HCT116 (cell line): ENCODE measurements at regions not wholly inside any gene's neighbourhood (a gene's known extent, or its start where the extent isn't known, plus 50 kb on each side); places are given as distances from the start of the nearest gene placed in this dataset.

Experiments used
- ATAC-seq: fragments of 200-7000 bp; cut with Tn5 transposase; 2 replicates; pipeline ENCODE4 v1.9.1; 2020; ENCODE audit warnings: mild to moderate bottlenecking, moderate library complexity
- BruUV-seq: library from RNA; stranded (reverse); fragments of 400-500 nt; replicated peaks from 2 replicates; lab custom pipeline; 2021; lab: Mats Ljungman, UMichigan
- CTCF ChIA-PET: fragments of 300-600 bp; sonication (Branson Sonifier 250); formaldehyde crosslinking; loops from one replicate; lab custom pipeline; 2021; ENCODE audit warnings: antibody characterized with exemption; lab: Charles Lee
- POLR2A ChIA-PET: fragments of 300-600, 350-600 bp; sonication (Branson Sonifier 250); formaldehyde crosslinking; loops from one replicate; lab custom pipeline; 2021; ENCODE audit warnings: antibody characterized with exemption; lab: Charles Lee
- RAD21 ChIA-PET, 2 experiments: fragments of 300-600 bp; sonication (Branson Sonifier 250); formaldehyde crosslinking; loops; one replicate each; lab custom pipeline; 2023; ENCODE audit warnings: low total read pairs in 2 of 2; ENCODE audit not compliant: uncharacterized antibody in 2 of 2, unreplicated experiment in 2 of 2, low non-redundant PET in 1 of 2; lab: Charles Lee
- DNase-seq: peaks from one replicate; pipeline ENCODE4 v3.0.0-alpha.2; 2010; ENCODE audit warnings: low read depth, low spot score
- H2AFZ ChIP-seq: fragments of 200-600 bp; shearing (Covaris generic), sonication (generic); 2 replicates; pipeline ENCODE4 v1.6.1; 2017; ENCODE audit warnings: low read depth, mixed run types, mixed read lengths, antibody characterized with exemption, low read length; ENCODE audit not compliant: poor library complexity, severe bottlenecking
- H3K27ac ChIP-seq: 2 replicates; pipeline ENCODE4 v1.5.1; 2012; ENCODE audit warnings: low read depth, low read length
- H3K27me3 ChIP-seq: fragments of 200-600 bp; sonication (generic); 2 replicates; pipeline ENCODE4 v1.6.1; 2016; ENCODE audit warnings: mixed run types, low read length, mixed read lengths; ENCODE audit not compliant: insufficient read depth
- H3K36me3 ChIP-seq, 2 experiments: fragments of 200-500 bp in 1 of 2; fragments of 200-600 bp in 1 of 2; sonication (Bioruptor generic) in 1 of 2; sonication (generic) in 1 of 2; 2 replicates each; pipeline versions ENCODE4 v1.5.1 to v1.6.1; 2014 to 2016; ENCODE audit warnings: low read length in 2 of 2, inconsistent platforms in 1 of 2, mixed read lengths in 1 of 2, mixed run types in 1 of 2; ENCODE audit not compliant: insufficient read depth in 2 of 2, control insufficient read depth in 1 of 2
- H3K4me1 ChIP-seq, 2 experiments: fragments of 200-600 bp in 1 of 2; sonication (generic) in 1 of 2; 2 replicates each; pipeline versions ENCODE4 v1.5.1 to v1.6.1; 2012 to 2017; ENCODE audit warnings: low read length in 2 of 2, inconsistent platforms in 1 of 2, mild to moderate bottlenecking in 1 of 2, mixed read lengths in 1 of 2, mixed run types in 1 of 2, moderate library complexity in 1 of 2; ENCODE audit not compliant: insufficient read depth in 2 of 2, control insufficient read depth in 1 of 2
- H3K4me2 ChIP-seq: fragments of 200-600 bp; sonication (generic); 2 replicates; pipeline ENCODE4 v1.6.1; 2017; ENCODE audit warnings: mixed run types, low read length, mixed read lengths
- H3K4me3 ChIP-seq, 2 experiments: fragments of 200-600 bp in 1 of 2; sonication (generic) in 1 of 2; replicated peaks in 1 of 2; 2 replicates each; pipeline ENCODE4 v1.5.1; 2011 to 2016; ENCODE audit warnings: low read length in 2 of 2, control low read depth in 1 of 2, low read depth in 1 of 2, mild to moderate bottlenecking in 1 of 2, mixed read lengths in 1 of 2, mixed run types in 1 of 2
- H3K79me2 ChIP-seq: fragments of 200-600 bp; sonication (generic); 2 replicates; pipeline ENCODE4 v1.6.1; 2017; ENCODE audit warnings: mild to moderate bottlenecking, mixed run types, low read length, moderate library complexity, mixed read lengths; ENCODE audit not compliant: insufficient read depth
- H3K9ac ChIP-seq: fragments of 200-600 bp; sonication (generic); 2 replicates; pipeline ENCODE4 v1.6.1; 2016; ENCODE audit warnings: low read length, mixed read lengths
- H3K9me2 ChIP-seq: fragments of 200-600 bp; sonication (generic), shearing (Covaris generic); 2 replicates; pipeline ENCODE4 v1.6.1; 2017; ENCODE audit warnings: mixed run types, mild to moderate bottlenecking, moderate library complexity; ENCODE audit not compliant: insufficient read depth
- H3K9me3 ChIP-seq, 2 experiments: fragments of 200-500 bp in 1 of 2; fragments of 200-600 bp in 1 of 2; sonication (Bioruptor generic) in 1 of 2; sonication (generic) in 1 of 2; 2 replicates each; pipeline ENCODE4 v1.6.1; 2014 to 2017; ENCODE audit warnings: low read length in 2 of 2, mixed read lengths in 2 of 2, inconsistent platforms in 1 of 2, low read depth in 1 of 2, mild to moderate bottlenecking in 1 of 2, mixed run types in 1 of 2, moderate library complexity in 1 of 2; ENCODE audit not compliant: control insufficient read depth in 1 of 2, insufficient read depth in 1 of 2
- H4K20me1 ChIP-seq: fragments of 200-600 bp; sonication (generic), shearing (Covaris generic); 2 replicates; pipeline ENCODE4 v1.6.1; 2017; ENCODE audit warnings: mixed run types, mild to moderate bottlenecking, moderate library complexity; ENCODE audit not compliant: insufficient read depth
- CBX3 ChIP-seq: IDR thresholded peaks from 2 replicates; pipeline ENCODE4 v1.6.1; 2012; ENCODE audit warnings: low read depth
- EGR1 ChIP-seq: IDR thresholded peaks from 2 replicates; pipeline ENCODE4 v1.6.1; 2012; ENCODE audit warnings: low read depth
- EZH2 ChIP-seq: fragments of 200-600 bp; sonication (generic); IDR thresholded peaks from 2 replicates; pipeline ENCODE4 v1.6.1; 2017; ENCODE audit warnings: antibody characterized with exemption, mixed run types
- EZH2phosphoT487 ChIP-seq: fragments of 200-600 bp; IDR thresholded peaks from 2 replicates; pipeline ENCODE4 v1.6.1; 2018; ENCODE audit warnings: antibody characterized with exemption, borderline replicate concordance
- FOSL1 ChIP-seq: IDR thresholded peaks from 2 replicates; pipeline ENCODE4 v1.6.1; 2012; ENCODE audit warnings: low read depth
- JUND ChIP-seq: IDR thresholded peaks from 2 replicates; pipeline ENCODE4 v1.6.1; 2012
- POLR2A ChIP-seq: IDR thresholded peaks from 2 replicates; pipeline ENCODE4 v1.7.0; 2011; ENCODE audit warnings: borderline replicate concordance; ENCODE audit not compliant: insufficient read depth, insufficient read length; ENCODE audit errors: extremely low read depth
- POLR2AphosphoS5 ChIP-seq: IDR thresholded peaks from 2 replicates; pipeline ENCODE4 v1.6.1; 2011; ENCODE audit warnings: mild to moderate bottlenecking, low read depth, low read length, moderate library complexity
- RAD21 ChIP-seq: IDR thresholded peaks from 2 replicates; pipeline ENCODE4 v1.6.1; 2012; ENCODE audit warnings: low read depth, mild to moderate bottlenecking
- SP1 ChIP-seq: IDR thresholded peaks from 2 replicates; pipeline ENCODE4 v1.6.1; 2012; ENCODE audit warnings: low read depth
- SRF ChIP-seq: IDR thresholded peaks from 2 replicates; pipeline ENCODE4 v1.6.1; 2012; ENCODE audit warnings: low read depth
- TCF7L2 ChIP-seq: IDR thresholded peaks from 2 replicates; pipeline ENCODE4 v1.7.0; 2011; ENCODE audit warnings: borderline replicate concordance, inconsistent platforms; ENCODE audit not compliant: insufficient read depth, insufficient read length; ENCODE audit errors: extremely low read depth
- ZFX ChIP-seq: fragments of 450-650 bp; IDR thresholded peaks from 2 replicates; pipeline ENCODE4 v1.6.1; 2017
- ZNF274 ChIP-seq: fragments of 200-500 bp; sonication (Bioruptor generic); IDR thresholded peaks from 2 replicates; pipeline ENCODE4 v1.6.1; 2014; ENCODE audit warnings: mild to moderate bottlenecking, low read depth, low read length, inconsistent platforms
- intact Hi-C: fragments of 100-400 bp; cut with micrococcal nuclease; formaldehyde crosslinking; loops from 2 replicates; pipeline ENCODE4 v1.10.0; 2022
- TF ChIP-seq, protein P1 (sequence below): IDR thresholded peaks from 2 replicates; pipeline ENCODE4 v1.6.1; 2012
- TF ChIP-seq, protein P2 (sequence below): IDR thresholded peaks from 2 replicates; pipeline ENCODE4 v1.6.1; 2011; ENCODE audit warnings: mild to moderate bottlenecking, low read length, moderate library complexity; ENCODE audit not compliant: insufficient replicate concordance; ENCODE audit errors: extremely low read depth
- TF ChIP-seq, protein P3 (sequence below): IDR thresholded peaks from 2 replicates; pipeline ENCODE4 v1.6.1; 2012; ENCODE audit warnings: low read depth

DNA sequence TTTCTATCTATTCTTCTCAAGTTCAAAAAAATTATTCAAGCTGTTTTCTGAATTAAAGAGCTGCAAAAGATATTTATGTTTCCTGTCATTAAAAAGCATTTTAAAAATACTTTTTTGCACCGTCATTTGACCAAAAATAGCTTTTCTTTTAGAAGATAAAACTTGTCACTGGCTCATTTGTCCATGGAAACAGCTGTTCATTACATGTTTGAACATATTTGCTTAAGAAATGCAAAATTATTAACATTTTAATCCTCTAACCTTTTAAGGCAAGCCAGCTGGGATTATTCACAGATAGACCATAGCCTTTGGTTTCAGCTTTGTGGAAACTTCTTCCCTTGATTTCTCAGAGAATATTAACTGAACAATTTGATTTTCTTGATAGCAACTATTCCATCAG lies 393.9 kb downstream of the TUSC1 start:
- TF ChIP-seq FOSL1, result no peak
- no peak for TF ChIP-seq JUND
- TF ChIP-seq, protein P1, sequence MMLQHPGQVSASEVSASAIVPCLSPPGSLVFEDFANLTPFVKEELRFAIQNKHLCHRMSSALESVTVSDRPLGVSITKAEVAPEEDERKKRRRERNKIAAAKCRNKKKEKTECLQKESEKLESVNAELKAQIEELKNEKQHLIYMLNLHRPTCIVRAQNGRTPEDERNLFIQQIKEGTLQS, result no peak
- TF ChIP-seq EGR1, result no peak
- no peak for TF ChIP-seq SP1
- no peak for TF ChIP-seq ZFX
- TF ChIP-seq POLR2AphosphoS5, result no peak
- ChIA-PET RAD21 (no interaction called here), CTCF (no interaction called here), POLR2A (no interaction called here)
- Histone ChIP-seq H3K79me2 (no peaks in the 10 kb centered on the region), H3K4me2 (no peak overlapping the region), H3K27ac (no peak overlapping the region), H3K4me1 (no peaks in the 10 kb centered on the region), H3K9ac (no peak overlapping the region), H2AFZ (no peak overlapping the region), H3K27me3 (no peaks in the 10 kb centered on the region), H3K36me3 (no peaks in the 10 kb centered on the region), H4K20me1 (no peaks in the 10 kb centered on the region), H3K9me3 (peaks cover 0 to 4% of the 10 kb centered on the region in 2 experiments; a peak in 2 of 4 replicates), H3K9me2 (no peaks in the 10 kb centered on the region), H3K4me3 (no peak overlapping the region)
- ATAC-seq (no peak), DNase-seq (no peak)
- intact Hi-C loops, result no loop called here
- BruUV-seq, result no TSS peak

DNA sequence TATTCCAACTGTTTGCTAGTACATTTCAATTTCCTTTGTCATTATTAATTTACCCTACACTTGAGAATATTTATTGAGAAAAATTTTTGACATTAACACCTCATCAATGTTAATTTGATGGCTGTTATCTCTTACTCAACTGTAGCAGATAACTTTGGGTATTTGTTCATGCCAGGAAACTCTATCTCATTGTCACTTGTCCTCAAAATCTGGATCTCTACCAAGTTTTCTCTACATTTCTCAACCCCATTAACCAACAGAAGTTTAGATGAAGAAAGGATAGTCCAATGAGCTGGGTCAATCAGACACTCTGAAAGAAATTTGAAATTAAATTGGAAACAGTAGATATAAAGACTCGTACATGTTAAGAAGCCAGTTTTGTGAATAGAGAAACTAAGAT lies 395.3 kb downstream of the TUSC1 start:
- H2AFZ ChIP-seq, result no peak overlapping the region
- H3K36me3 ChIP-seq, result no peaks in the 10 kb centered on the region
- no peak overlapping the region for H3K4me2 ChIP-seq
- H4K20me1 ChIP-seq, result no peaks in the 10 kb centered on the region
- no peak overlapping the region for H3K4me3 ChIP-seq
- no peak overlapping the region for H3K27ac ChIP-seq
- H3K79me2 ChIP-seq, result no peaks in the 10 kb centered on the region
- no peaks in the 10 kb centered on the region for H3K4me1 ChIP-seq
- H3K9ac ChIP-seq, result no peak overlapping the region
- DNase-seq (no peak), ATAC-seq (no peak)
- intact Hi-C loops, result no loop called here
- ChIA-PET RAD21 (no interaction called here), POLR2A (no interaction called here), CTCF (no interaction called here)
- H3K9me3 ChIP-seq, result peaks cover 0 to 4% of the 10 kb centered on the region in 2 experiments; a peak in 2 of 4 replicates
- H3K27me3 ChIP-seq, result no peaks in the 10 kb centered on the region
- BruUV-seq, result no TSS peak
- no peaks in the 10 kb centered on the region for H3K9me2 ChIP-seq
- TF ChIP-seq ZNF274, result no peak
- no peak for TF ChIP-seq POLR2A
- no peak for TF ChIP-seq EZH2phosphoT487
- TF ChIP-seq ZFX, result no peak
- TF ChIP-seq EGR1, result no peak
- TF ChIP-seq, protein P2, sequence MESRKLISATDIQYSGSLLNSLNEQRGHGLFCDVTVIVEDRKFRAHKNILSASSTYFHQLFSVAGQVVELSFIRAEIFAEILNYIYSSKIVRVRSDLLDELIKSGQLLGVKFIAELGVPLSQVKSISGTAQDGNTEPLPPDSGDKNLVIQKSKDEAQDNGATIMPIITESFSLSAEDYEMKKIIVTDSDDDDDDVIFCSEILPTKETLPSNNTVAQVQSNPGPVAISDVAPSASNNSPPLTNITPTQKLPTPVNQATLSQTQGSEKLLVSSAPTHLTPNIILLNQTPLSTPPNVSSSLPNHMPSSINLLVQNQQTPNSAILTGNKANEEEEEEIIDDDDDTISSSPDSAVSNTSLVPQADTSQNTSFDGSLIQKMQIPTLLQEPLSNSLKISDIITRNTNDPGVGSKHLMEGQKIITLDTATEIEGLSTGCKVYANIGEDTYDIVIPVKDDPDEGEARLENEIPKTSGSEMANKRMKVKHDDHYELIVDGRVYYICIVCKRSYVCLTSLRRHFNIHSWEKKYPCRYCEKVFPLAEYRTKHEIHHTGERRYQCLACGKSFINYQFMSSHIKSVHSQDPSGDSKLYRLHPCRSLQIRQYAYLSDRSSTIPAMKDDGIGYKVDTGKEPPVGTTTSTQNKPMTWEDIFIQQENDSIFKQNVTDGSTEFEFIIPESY, result no peak
- no peak for TF ChIP-seq TCF7L2
- no peak for TF ChIP-seq EZH2
- no peak for TF ChIP-seq FOSL1
- TF ChIP-seq CBX3, result no peak
- no peak for TF ChIP-seq SRF
- TF ChIP-seq, protein P3, sequence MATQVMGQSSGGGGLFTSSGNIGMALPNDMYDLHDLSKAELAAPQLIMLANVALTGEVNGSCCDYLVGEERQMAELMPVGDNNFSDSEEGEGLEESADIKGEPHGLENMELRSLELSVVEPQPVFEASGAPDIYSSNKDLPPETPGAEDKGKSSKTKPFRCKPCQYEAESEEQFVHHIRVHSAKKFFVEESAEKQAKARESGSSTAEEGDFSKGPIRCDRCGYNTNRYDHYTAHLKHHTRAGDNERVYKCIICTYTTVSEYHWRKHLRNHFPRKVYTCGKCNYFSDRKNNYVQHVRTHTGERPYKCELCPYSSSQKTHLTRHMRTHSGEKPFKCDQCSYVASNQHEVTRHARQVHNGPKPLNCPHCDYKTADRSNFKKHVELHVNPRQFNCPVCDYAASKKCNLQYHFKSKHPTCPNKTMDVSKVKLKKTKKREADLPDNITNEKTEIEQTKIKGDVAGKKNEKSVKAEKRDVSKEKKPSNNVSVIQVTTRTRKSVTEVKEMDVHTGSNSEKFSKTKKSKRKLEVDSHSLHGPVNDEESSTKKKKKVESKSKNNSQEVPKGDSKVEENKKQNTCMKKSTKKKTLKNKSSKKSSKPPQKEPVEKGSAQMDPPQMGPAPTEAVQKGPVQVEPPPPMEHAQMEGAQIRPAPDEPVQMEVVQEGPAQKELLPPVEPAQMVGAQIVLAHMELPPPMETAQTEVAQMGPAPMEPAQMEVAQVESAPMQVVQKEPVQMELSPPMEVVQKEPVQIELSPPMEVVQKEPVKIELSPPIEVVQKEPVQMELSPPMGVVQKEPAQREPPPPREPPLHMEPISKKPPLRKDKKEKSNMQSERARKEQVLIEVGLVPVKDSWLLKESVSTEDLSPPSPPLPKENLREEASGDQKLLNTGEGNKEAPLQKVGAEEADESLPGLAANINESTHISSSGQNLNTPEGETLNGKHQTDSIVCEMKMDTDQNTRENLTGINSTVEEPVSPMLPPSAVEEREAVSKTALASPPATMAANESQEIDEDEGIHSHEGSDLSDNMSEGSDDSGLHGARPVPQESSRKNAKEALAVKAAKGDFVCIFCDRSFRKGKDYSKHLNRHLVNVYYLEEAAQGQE, result no peak
- no peak for TF ChIP-seq RAD21
- TF ChIP-seq JUND, result no peak
- TF ChIP-seq POLR2AphosphoS5, result no peak
